ENCODE measurements at regions not wholly inside any gene's neighbourhood (a gene's known extent, or its start where the extent isn't known, plus 50 kb on each side); places are given as distances from the start of the nearest gene placed in this dataset.

DNA sequence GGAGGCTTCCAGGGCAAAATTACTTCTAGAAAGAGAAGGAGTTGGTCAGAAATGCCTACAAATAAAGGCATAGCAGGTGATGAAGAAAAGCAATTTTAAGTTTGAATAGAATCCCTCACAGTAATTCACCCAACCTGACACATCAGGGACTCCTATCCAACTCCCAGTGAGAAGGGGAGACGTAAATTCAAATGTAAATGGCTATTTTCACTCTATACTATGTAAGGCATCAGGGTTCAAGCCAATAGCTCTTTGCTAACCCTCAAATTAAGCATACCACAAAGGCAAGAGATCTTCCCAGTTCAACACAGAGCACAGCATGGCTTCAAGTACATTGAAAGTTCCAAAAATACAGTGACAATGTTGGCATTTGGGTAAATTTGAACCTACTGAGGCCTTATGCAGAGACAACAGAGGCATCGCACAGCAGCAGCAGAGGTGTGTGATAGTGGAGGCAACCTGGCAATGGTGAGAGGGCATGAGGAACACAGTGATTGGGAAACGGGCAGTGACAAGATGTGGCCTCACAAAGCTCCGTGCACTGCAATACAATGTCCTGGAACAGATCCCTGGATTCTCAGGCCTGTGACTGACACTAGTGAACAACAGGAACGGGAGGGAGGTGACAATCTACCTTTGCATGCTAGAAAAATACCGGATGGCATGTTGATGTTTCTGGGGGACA is 95.7 kb downstream of the VSTM2A start (continued):
- TF ChIP-seq ZBTB11 (CRISPR knock-in tag; IDR thresholded peaks at IDR 0.05) = no peak
- TF ChIP-seq EP300 (IDR thresholded peaks at IDR 0.05; ENCODE audit: low read length) = no peak
- no peak for TF ChIP-seq ELK1 (CRISPR knock-in tag; IDR thresholded peaks at IDR 0.05)
- TF ChIP-seq FOS (IDR thresholded peaks at IDR 0.05; ENCODE audit: extremely low read depth, insufficient read length) = no peak
- no peak for TF ChIP-seq U2AF1 (optimal IDR thresholded peaks at IDR 0.05; ENCODE audit: low read depth, low read length)
- no peak for TF ChIP-seq RBM39 (optimal IDR thresholded peaks at IDR 0.05; ENCODE audit: low read depth, low read length)

Measured in K562 (cell line).